HCT116 (cell line): ENCODE measurements at regions not wholly inside any gene's neighbourhood (a gene's known extent, or its start where the extent isn't known, plus 50 kb on each side); places are given as distances from the start of the nearest gene placed in this dataset.

Experiments used
- ATAC-seq: fragments of 200-7000 bp; cut with Tn5 transposase; 2 replicates; pipeline ENCODE4 v1.9.1; 2020; ENCODE audit warnings: mild to moderate bottlenecking, moderate library complexity
- BruUV-seq: library from RNA; stranded (reverse); fragments of 400-500 nt; replicated peaks from 2 replicates; lab custom pipeline; 2021; lab: Mats Ljungman, UMichigan
- CTCF ChIA-PET: fragments of 300-600 bp; sonication (Branson Sonifier 250); formaldehyde crosslinking; loops from one replicate; lab custom pipeline; 2021; ENCODE audit warnings: antibody characterized with exemption; lab: Charles Lee
- POLR2A ChIA-PET: fragments of 300-600, 350-600 bp; sonication (Branson Sonifier 250); formaldehyde crosslinking; loops from one replicate; lab custom pipeline; 2021; ENCODE audit warnings: antibody characterized with exemption; lab: Charles Lee
- RAD21 ChIA-PET, 2 experiments: fragments of 300-600 bp; sonication (Branson Sonifier 250); formaldehyde crosslinking; loops; one replicate each; lab custom pipeline; 2023; ENCODE audit warnings: low total read pairs in 2 of 2; ENCODE audit not compliant: uncharacterized antibody in 2 of 2, unreplicated experiment in 2 of 2, low non-redundant PET in 1 of 2; lab: Charles Lee
- DNase-seq: peaks from one replicate; pipeline ENCODE4 v3.0.0-alpha.2; 2010; ENCODE audit warnings: low read depth, low spot score
- H2AFZ ChIP-seq: fragments of 200-600 bp; shearing (Covaris generic), sonication (generic); 2 replicates; pipeline ENCODE4 v1.6.1; 2017; ENCODE audit warnings: low read depth, mixed run types, mixed read lengths, antibody characterized with exemption, low read length; ENCODE audit not compliant: poor library complexity, severe bottlenecking
- H3K27ac ChIP-seq: 2 replicates; pipeline ENCODE4 v1.5.1; 2012; ENCODE audit warnings: low read depth, low read length
- H3K27me3 ChIP-seq: fragments of 200-600 bp; sonication (generic); 2 replicates; pipeline ENCODE4 v1.6.1; 2016; ENCODE audit warnings: mixed run types, low read length, mixed read lengths; ENCODE audit not compliant: insufficient read depth
- H3K36me3 ChIP-seq, 2 experiments: fragments of 200-500 bp in 1 of 2; fragments of 200-600 bp in 1 of 2; sonication (Bioruptor generic) in 1 of 2; sonication (generic) in 1 of 2; 2 replicates each; pipeline versions ENCODE4 v1.5.1 to v1.6.1; 2014 to 2016; ENCODE audit warnings: low read length in 2 of 2, inconsistent platforms in 1 of 2, mixed read lengths in 1 of 2, mixed run types in 1 of 2; ENCODE audit not compliant: insufficient read depth in 2 of 2, control insufficient read depth in 1 of 2
- H3K4me1 ChIP-seq, 2 experiments: fragments of 200-600 bp in 1 of 2; sonication (generic) in 1 of 2; 2 replicates each; pipeline versions ENCODE4 v1.5.1 to v1.6.1; 2012 to 2017; ENCODE audit warnings: low read length in 2 of 2, inconsistent platforms in 1 of 2, mild to moderate bottlenecking in 1 of 2, mixed read lengths in 1 of 2, mixed run types in 1 of 2, moderate library complexity in 1 of 2; ENCODE audit not compliant: insufficient read depth in 2 of 2, control insufficient read depth in 1 of 2
- H3K4me2 ChIP-seq: fragments of 200-600 bp; sonication (generic); 2 replicates; pipeline ENCODE4 v1.6.1; 2017; ENCODE audit warnings: mixed run types, low read length, mixed read lengths
- H3K4me3 ChIP-seq, 2 experiments: fragments of 200-600 bp in 1 of 2; sonication (generic) in 1 of 2; replicated peaks in 1 of 2; 2 replicates each; pipeline ENCODE4 v1.5.1; 2011 to 2016; ENCODE audit warnings: low read length in 2 of 2, control low read depth in 1 of 2, low read depth in 1 of 2, mild to moderate bottlenecking in 1 of 2, mixed read lengths in 1 of 2, mixed run types in 1 of 2
- H3K79me2 ChIP-seq: fragments of 200-600 bp; sonication (generic); 2 replicates; pipeline ENCODE4 v1.6.1; 2017; ENCODE audit warnings: mild to moderate bottlenecking, mixed run types, low read length, moderate library complexity, mixed read lengths; ENCODE audit not compliant: insufficient read depth
- H3K9ac ChIP-seq: fragments of 200-600 bp; sonication (generic); 2 replicates; pipeline ENCODE4 v1.6.1; 2016; ENCODE audit warnings: low read length, mixed read lengths
- H3K9me2 ChIP-seq: fragments of 200-600 bp; sonication (generic), shearing (Covaris generic); 2 replicates; pipeline ENCODE4 v1.6.1; 2017; ENCODE audit warnings: mixed run types, mild to moderate bottlenecking, moderate library complexity; ENCODE audit not compliant: insufficient read depth
- H3K9me3 ChIP-seq, 2 experiments: fragments of 200-500 bp in 1 of 2; fragments of 200-600 bp in 1 of 2; sonication (Bioruptor generic) in 1 of 2; sonication (generic) in 1 of 2; 2 replicates each; pipeline ENCODE4 v1.6.1; 2014 to 2017; ENCODE audit warnings: low read length in 2 of 2, mixed read lengths in 2 of 2, inconsistent platforms in 1 of 2, low read depth in 1 of 2, mild to moderate bottlenecking in 1 of 2, mixed run types in 1 of 2, moderate library complexity in 1 of 2; ENCODE audit not compliant: control insufficient read depth in 1 of 2, insufficient read depth in 1 of 2
- H4K20me1 ChIP-seq: fragments of 200-600 bp; sonication (generic), shearing (Covaris generic); 2 replicates; pipeline ENCODE4 v1.6.1; 2017; ENCODE audit warnings: mixed run types, mild to moderate bottlenecking, moderate library complexity; ENCODE audit not compliant: insufficient read depth
- CBX3 ChIP-seq: IDR thresholded peaks from 2 replicates; pipeline ENCODE4 v1.6.1; 2012; ENCODE audit warnings: low read depth
- CEBPB ChIP-seq: IDR thresholded peaks from 2 replicates; pipeline ENCODE4 v1.6.1; 2012; ENCODE audit warnings: low read depth
- JUND ChIP-seq: IDR thresholded peaks from 2 replicates; pipeline ENCODE4 v1.6.1; 2012
- POLR2A ChIP-seq: IDR thresholded peaks from 2 replicates; pipeline ENCODE4 v1.7.0; 2011; ENCODE audit warnings: borderline replicate concordance; ENCODE audit not compliant: insufficient read depth, insufficient read length; ENCODE audit errors: extremely low read depth
- RAD21 ChIP-seq: IDR thresholded peaks from 2 replicates; pipeline ENCODE4 v1.6.1; 2012; ENCODE audit warnings: low read depth, mild to moderate bottlenecking
- SIN3A ChIP-seq: IDR thresholded peaks from 2 replicates; pipeline ENCODE4 v1.6.1; 2012; ENCODE audit warnings: low read depth
- TCF7L2 ChIP-seq: IDR thresholded peaks from 2 replicates; pipeline ENCODE4 v1.7.0; 2011; ENCODE audit warnings: borderline replicate concordance, inconsistent platforms; ENCODE audit not compliant: insufficient read depth, insufficient read length; ENCODE audit errors: extremely low read depth
- ZNF274 ChIP-seq: fragments of 200-500 bp; sonication (Bioruptor generic); IDR thresholded peaks from 2 replicates; pipeline ENCODE4 v1.6.1; 2014; ENCODE audit warnings: mild to moderate bottlenecking, low read depth, low read length, inconsistent platforms
- intact Hi-C: fragments of 100-400 bp; cut with micrococcal nuclease; formaldehyde crosslinking; loops from 2 replicates; pipeline ENCODE4 v1.10.0; 2022
- TF ChIP-seq, protein P1 (sequence below): IDR thresholded peaks from 2 replicates; pipeline ENCODE4 v1.6.1; 2011; ENCODE audit warnings: mild to moderate bottlenecking, low read length, moderate library complexity; ENCODE audit not compliant: insufficient replicate concordance; ENCODE audit errors: extremely low read depth
- TF ChIP-seq, protein P2 (sequence below): IDR thresholded peaks from 2 replicates; pipeline ENCODE4 v1.6.1; 2012; ENCODE audit warnings: low read depth

DNA sequence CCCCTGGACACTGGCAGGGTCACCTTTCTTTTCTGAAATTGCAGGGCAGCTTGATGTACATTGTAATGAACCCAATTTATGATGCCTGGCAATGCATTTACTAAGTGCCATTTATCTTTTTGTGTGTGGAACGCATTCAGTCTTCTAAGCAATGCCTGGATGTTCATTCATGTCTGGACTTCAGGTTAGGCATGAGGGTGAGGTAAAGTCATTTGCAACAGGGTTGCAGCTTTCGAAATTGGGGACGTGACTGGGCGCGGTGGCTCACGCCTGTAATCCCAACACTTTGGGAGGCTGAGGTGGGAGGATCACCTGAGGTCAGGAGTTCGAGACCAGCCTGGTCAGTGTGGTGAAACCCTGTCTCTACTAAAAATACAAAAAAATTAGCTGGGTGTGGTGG lies 134.6 kb downstream of the SOX4 start:
- no TSS peak for BruUV-seq
- TF ChIP-seq JUND: no peak
- no peak for TF ChIP-seq RAD21
- TF ChIP-seq POLR2A: no peak
- TF ChIP-seq, protein P1, sequence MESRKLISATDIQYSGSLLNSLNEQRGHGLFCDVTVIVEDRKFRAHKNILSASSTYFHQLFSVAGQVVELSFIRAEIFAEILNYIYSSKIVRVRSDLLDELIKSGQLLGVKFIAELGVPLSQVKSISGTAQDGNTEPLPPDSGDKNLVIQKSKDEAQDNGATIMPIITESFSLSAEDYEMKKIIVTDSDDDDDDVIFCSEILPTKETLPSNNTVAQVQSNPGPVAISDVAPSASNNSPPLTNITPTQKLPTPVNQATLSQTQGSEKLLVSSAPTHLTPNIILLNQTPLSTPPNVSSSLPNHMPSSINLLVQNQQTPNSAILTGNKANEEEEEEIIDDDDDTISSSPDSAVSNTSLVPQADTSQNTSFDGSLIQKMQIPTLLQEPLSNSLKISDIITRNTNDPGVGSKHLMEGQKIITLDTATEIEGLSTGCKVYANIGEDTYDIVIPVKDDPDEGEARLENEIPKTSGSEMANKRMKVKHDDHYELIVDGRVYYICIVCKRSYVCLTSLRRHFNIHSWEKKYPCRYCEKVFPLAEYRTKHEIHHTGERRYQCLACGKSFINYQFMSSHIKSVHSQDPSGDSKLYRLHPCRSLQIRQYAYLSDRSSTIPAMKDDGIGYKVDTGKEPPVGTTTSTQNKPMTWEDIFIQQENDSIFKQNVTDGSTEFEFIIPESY: no peak
- no peak for TF ChIP-seq CBX3
- no peak for TF ChIP-seq TCF7L2
- TF ChIP-seq CEBPB: no peak
- no peak for TF ChIP-seq SIN3A
- TF ChIP-seq ZNF274: no peak
- ATAC-seq (no peak), DNase-seq (no peak)
- RAD21 ChIA-PET: no interaction called here
- POLR2A ChIA-PET: no interaction called here
- H3K9me2 ChIP-seq: no peaks in the 10 kb centered on the region
- peaks cover 12 to 23% of the 10 kb centered on the region in 2 experiments for H3K4me1 ChIP-seq
- H3K4me2 ChIP-seq: no peak overlapping the region
- H3K79me2 ChIP-seq: no peaks in the 10 kb centered on the region
- no peaks in the 10 kb centered on the region for H3K36me3 ChIP-seq
- no peak overlapping the region for H3K9ac ChIP-seq
- CTCF ChIA-PET: no interaction called here
- no peak overlapping the region for H3K27ac ChIP-seq
- no peaks in the 10 kb centered on the region for H3K9me3 ChIP-seq
- no peak overlapping the region for H3K4me3 ChIP-seq
- intact Hi-C loops: no loop called here
- no peaks in the 10 kb centered on the region for H4K20me1 ChIP-seq
- H2AFZ ChIP-seq: no peak overlapping the region
- H3K27me3 ChIP-seq: no peaks in the 10 kb centered on the region

DNA sequence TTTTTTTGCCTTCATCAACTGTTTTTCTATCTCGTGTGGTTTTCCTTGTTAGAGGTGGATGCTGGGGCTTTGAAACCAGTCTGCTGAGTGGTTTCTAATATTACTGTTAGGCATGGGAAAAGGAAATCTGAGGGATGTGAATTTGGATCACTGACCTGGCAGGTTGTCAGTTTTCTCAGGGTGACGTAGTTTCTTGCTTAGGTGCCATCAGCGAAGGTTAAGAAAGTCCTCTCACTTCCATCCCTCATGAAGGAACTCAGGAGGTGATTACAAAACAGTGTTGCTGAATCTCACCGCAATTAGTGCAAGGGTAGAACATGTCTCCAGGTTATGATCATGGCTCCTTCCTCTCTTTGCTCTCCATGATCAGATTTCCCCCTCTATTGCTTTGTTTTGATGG lies 135.9 kb downstream of the SOX4 start:
- intact Hi-C loops: no loop called here
- no peak overlapping the region for H3K4me2 ChIP-seq
- TF ChIP-seq, protein P2, sequence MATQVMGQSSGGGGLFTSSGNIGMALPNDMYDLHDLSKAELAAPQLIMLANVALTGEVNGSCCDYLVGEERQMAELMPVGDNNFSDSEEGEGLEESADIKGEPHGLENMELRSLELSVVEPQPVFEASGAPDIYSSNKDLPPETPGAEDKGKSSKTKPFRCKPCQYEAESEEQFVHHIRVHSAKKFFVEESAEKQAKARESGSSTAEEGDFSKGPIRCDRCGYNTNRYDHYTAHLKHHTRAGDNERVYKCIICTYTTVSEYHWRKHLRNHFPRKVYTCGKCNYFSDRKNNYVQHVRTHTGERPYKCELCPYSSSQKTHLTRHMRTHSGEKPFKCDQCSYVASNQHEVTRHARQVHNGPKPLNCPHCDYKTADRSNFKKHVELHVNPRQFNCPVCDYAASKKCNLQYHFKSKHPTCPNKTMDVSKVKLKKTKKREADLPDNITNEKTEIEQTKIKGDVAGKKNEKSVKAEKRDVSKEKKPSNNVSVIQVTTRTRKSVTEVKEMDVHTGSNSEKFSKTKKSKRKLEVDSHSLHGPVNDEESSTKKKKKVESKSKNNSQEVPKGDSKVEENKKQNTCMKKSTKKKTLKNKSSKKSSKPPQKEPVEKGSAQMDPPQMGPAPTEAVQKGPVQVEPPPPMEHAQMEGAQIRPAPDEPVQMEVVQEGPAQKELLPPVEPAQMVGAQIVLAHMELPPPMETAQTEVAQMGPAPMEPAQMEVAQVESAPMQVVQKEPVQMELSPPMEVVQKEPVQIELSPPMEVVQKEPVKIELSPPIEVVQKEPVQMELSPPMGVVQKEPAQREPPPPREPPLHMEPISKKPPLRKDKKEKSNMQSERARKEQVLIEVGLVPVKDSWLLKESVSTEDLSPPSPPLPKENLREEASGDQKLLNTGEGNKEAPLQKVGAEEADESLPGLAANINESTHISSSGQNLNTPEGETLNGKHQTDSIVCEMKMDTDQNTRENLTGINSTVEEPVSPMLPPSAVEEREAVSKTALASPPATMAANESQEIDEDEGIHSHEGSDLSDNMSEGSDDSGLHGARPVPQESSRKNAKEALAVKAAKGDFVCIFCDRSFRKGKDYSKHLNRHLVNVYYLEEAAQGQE: no peak

More for the DNA sequence above, 135.9 kb downstream of the SOX4 start:
- H4K20me1 ChIP-seq: no peaks in the 10 kb centered on the region
- H3K4me3 ChIP-seq: no peak overlapping the region
- no TSS peak for BruUV-seq
- ATAC-seq (no peak), DNase-seq (no peak)
- H3K9ac ChIP-seq: no peak overlapping the region
- H2AFZ ChIP-seq: no peak overlapping the region
- no peaks in the 10 kb centered on the region for H3K79me2 ChIP-seq
- ChIA-PET CTCF (no interaction called here), RAD21 (no interaction called here), POLR2A (no interaction called here)
- no peaks in the 10 kb centered on the region for H3K9me3 ChIP-seq
- H3K27me3 ChIP-seq: no peaks in the 10 kb centered on the region
- no peaks in the 10 kb centered on the region for H3K9me2 ChIP-seq
- H3K27ac ChIP-seq: no peak overlapping the region
- H3K4me1 ChIP-seq: peaks cover 12 to 23% of the 10 kb centered on the region in 2 experiments
- H3K36me3 ChIP-seq: no peaks in the 10 kb centered on the region
